H1 (cell line): ENCODE measurements at regions not wholly inside any gene's neighbourhood (a gene's known extent, or its start where the extent isn't known, plus 50 kb on each side); places are given as distances from the start of the nearest gene placed in this dataset.

Experiments used
- CTCF ChIA-PET: fragments of 300-600 bp; sonication (Branson Sonifier 250); formaldehyde crosslinking; loops from one replicate; lab custom pipeline; 2021; ENCODE audit not compliant: partially characterized antibody; lab: Charles Lee
- POLR2A ChIA-PET: fragments of 300-600 bp; sonication (Branson Sonifier 250); formaldehyde crosslinking; loops from one replicate; lab custom pipeline; 2021; ENCODE audit warnings: inconsistent platforms; ENCODE audit not compliant: partially characterized antibody; lab: Charles Lee
- DNase-seq, 2 experiments: peaks; one replicate each; pipeline versions ENCODE4 v3.0.0 to v3.0.0-alpha.2; 2010 to 2022; ENCODE audit warnings: low spot score in 2 of 2, low read depth in 1 of 2, mixed read lengths in 1 of 2
- FAIRE-seq: peaks from 2 replicates; lab custom pipeline; 2011; peaks lifted over from hg19 to GRCh38; lab: Jason Lieb, UNC
- H2AFZ ChIP-seq: 2 replicates; pipeline ENCODE4 v1.8.1; 2012; ENCODE audit warnings: low read length, inconsistent platforms
- H2AK5ac ChIP-seq: 2 replicates; pipeline ENCODE4 v1.6.1; 2013; ENCODE audit warnings: low read depth, low read length
- H2BK120ac ChIP-seq: replicated peaks from 2 replicates; pipeline ENCODE3; 2013; ENCODE audit warnings: low read depth, low read length, inconsistent platforms
- H2BK12ac ChIP-seq: 2 replicates; pipeline ENCODE4 v1.6.1; 2013; ENCODE audit warnings: low read depth, low read length
- H2BK15ac ChIP-seq: 2 replicates; pipeline ENCODE4 v1.6.1; 2013; ENCODE audit warnings: low read length
- H2BK20ac ChIP-seq: 2 replicates; pipeline ENCODE4 v1.6.1; 2013; ENCODE audit warnings: low read length
- H2BK5ac ChIP-seq: 2 replicates; pipeline ENCODE4 v1.6.1; 2013; ENCODE audit warnings: low read depth, low read length
- H3K14ac ChIP-seq: 2 replicates; pipeline ENCODE4 v1.6.1; 2013; ENCODE audit warnings: inconsistent platforms; ENCODE audit not compliant: insufficient read length
- H3K18ac ChIP-seq: 2 replicates; pipeline ENCODE4 v1.6.1; 2013; ENCODE audit warnings: low read length; ENCODE audit errors: extremely low read depth
- H3K23ac ChIP-seq: 2 replicates; pipeline ENCODE4 v1.6.1; 2013; ENCODE audit warnings: inconsistent platforms; ENCODE audit not compliant: insufficient read length
- H3K23me2 ChIP-seq: 2 replicates; pipeline ENCODE4 v1.6.1; 2013; ENCODE audit warnings: low read depth, low read length
- H3K27ac ChIP-seq: 2 replicates; pipeline ENCODE4 v1.6.1; 2011; ENCODE audit warnings: low read depth, low read length, inconsistent platforms
- H3K27me3 ChIP-seq, 4 experiments: replicated peaks in 1 of 4; 1 replicate in 1 of 4; 2 replicates in 3 of 4; pipeline versions ENCODE4 v1.6.1 to v1.8.1; 2011 to 2013; ENCODE audit warnings: low read length in 3 of 4, mild to moderate bottlenecking in 3 of 4, inconsistent platforms in 2 of 4, mixed read lengths in 2 of 4, moderate library complexity in 1 of 4; ENCODE audit not compliant: control insufficient read depth in 3 of 4, insufficient read depth in 3 of 4; ENCODE audit errors: extremely low read depth in 1 of 4
- H3K36me3 ChIP-seq, 4 experiments: 2 replicates each; pipeline versions ENCODE4 v1.6.1 to v1.8.1; 2011 to 2013; ENCODE audit warnings: mild to moderate bottlenecking in 4 of 4, low read length in 3 of 4, moderate library complexity in 2 of 4, control low read depth in 1 of 4, inconsistent platforms in 1 of 4; ENCODE audit not compliant: insufficient read depth in 4 of 4, control insufficient read depth in 2 of 4
- H3K4ac ChIP-seq: replicated peaks from 2 replicates; pipeline ENCODE3; 2013; ENCODE audit warnings: low read length, low read depth, mixed read lengths, inconsistent platforms; ENCODE audit not compliant: insufficient read length
- H3K4me1 ChIP-seq, 4 experiments: replicated peaks in 1 of 4; 1 replicate in 1 of 4; 2 replicates in 3 of 4; pipeline versions ENCODE4 v1.6.1 to v1.8.1; 2011 to 2013; ENCODE audit warnings: low read length in 3 of 4, inconsistent platforms in 2 of 4, mixed read lengths in 1 of 4; ENCODE audit not compliant: insufficient read depth in 4 of 4, control insufficient read depth in 3 of 4
- H3K4me2 ChIP-seq, 2 experiments: 2 replicates each; pipeline versions ENCODE4 v1.6.1 to v1.8.1; 2011 to 2013; ENCODE audit warnings: low read depth in 2 of 2, low read length in 2 of 2, control low read depth in 1 of 2, inconsistent platforms in 1 of 2, mild to moderate bottlenecking in 1 of 2; ENCODE audit not compliant: insufficient read depth in 1 of 2
- H3K4me3 ChIP-seq, 4 experiments: fragments of 200-600, 300-600 bp in 1 of 4; sonication (generic), shearing (Covaris generic), sonication (Bioruptor Twin) in 1 of 4; 2 replicates each; pipeline versions ENCODE4 v1.5.1 to v1.8.1; 2011 to 2016; ENCODE audit warnings: low read length in 4 of 4, low read depth in 3 of 4, control low read depth in 2 of 4, inconsistent platforms in 2 of 4, mild to moderate bottlenecking in 2 of 4, mixed read lengths in 1 of 4, moderate library complexity in 1 of 4; ENCODE audit not compliant: insufficient read depth in 2 of 4; ENCODE audit errors: extremely low read depth in 1 of 4
- H3K56ac ChIP-seq: replicated peaks from 2 replicates; pipeline ENCODE3; 2013; ENCODE audit warnings: low read depth, mild to moderate bottlenecking, mixed read lengths, low read length, inconsistent platforms; ENCODE audit not compliant: insufficient read length
- H3K79me1 ChIP-seq: 2 replicates; pipeline ENCODE4 v1.6.1; 2013; ENCODE audit warnings: low read depth, low read length, control low read depth
- H3K79me2 ChIP-seq, 2 experiments: 2 replicates each; pipeline versions ENCODE4 v1.6.1 to v1.8.1; 2012 to 2013; ENCODE audit warnings: low read length in 2 of 2, mild to moderate bottlenecking in 2 of 2, inconsistent platforms in 1 of 2; ENCODE audit not compliant: insufficient read depth in 2 of 2, control insufficient read depth in 1 of 2
- H3K9ac ChIP-seq, 4 experiments: replicated peaks in 1 of 4; 1 replicate in 1 of 4; 2 replicates in 3 of 4; pipeline versions ENCODE4 v1.6.1 to v1.8.1; 2011 to 2013; ENCODE audit warnings: low read depth in 3 of 4, low read length in 3 of 4, control low read depth in 2 of 4, mild to moderate bottlenecking in 2 of 4, moderate library complexity in 2 of 4, inconsistent platforms in 1 of 4; ENCODE audit errors: extremely low read depth in 1 of 4
- H3K9me3 ChIP-seq, 2 experiments: 2 replicates each; pipeline versions ENCODE4 v1.6.1 to v1.8.1; 2012 to 2013; ENCODE audit warnings: mild to moderate bottlenecking in 2 of 2, moderate library complexity in 2 of 2, control low read depth in 1 of 2, inconsistent platforms in 1 of 2, low read depth in 1 of 2, low read length in 1 of 2, mixed read lengths in 1 of 2; ENCODE audit not compliant: insufficient read depth in 2 of 2
- H4K20me1 ChIP-seq, 2 experiments: replicated peaks in 1 of 2; 2 replicates each; pipeline versions ENCODE3 to v1.8.1; 2011 to 2013; ENCODE audit warnings: inconsistent platforms in 2 of 2, low read length in 2 of 2, mild to moderate bottlenecking in 1 of 2; ENCODE audit not compliant: insufficient read depth in 2 of 2, control insufficient read depth in 1 of 2
- H4K5ac ChIP-seq: 2 replicates; pipeline ENCODE4 v1.6.1; 2013; ENCODE audit warnings: low read length, low read depth, mixed read lengths, inconsistent platforms; ENCODE audit not compliant: insufficient read length
- H4K8ac ChIP-seq: 2 replicates; pipeline ENCODE4 v1.8.0; 2013; ENCODE audit warnings: mild to moderate bottlenecking, moderate library complexity, low read length, inconsistent platforms; ENCODE audit not compliant: insufficient read depth; ENCODE audit errors: extremely low read depth
- H4K91ac ChIP-seq: replicated peaks from 2 replicates; pipeline ENCODE3; 2013; ENCODE audit warnings: low read length, mixed read lengths, inconsistent platforms; ENCODE audit not compliant: insufficient read length
- ATF3 ChIP-seq: IDR thresholded peaks from 2 replicates; pipeline ENCODE4 v1.6.1; 2011; ENCODE audit warnings: low read depth, mild to moderate bottlenecking, low read length; ENCODE audit not compliant: insufficient read depth
- BACH1 ChIP-seq: IDR thresholded peaks from 2 replicates; pipeline ENCODE4 v1.6.1; 2012; ENCODE audit warnings: low read length, improper control_type of control experiment
- CREB1 ChIP-seq: IDR thresholded peaks from 2 replicates; pipeline ENCODE4 v1.6.1; 2012; ENCODE audit warnings: inconsistent platforms
- EGR1 ChIP-seq: IDR thresholded peaks from 2 replicates; pipeline ENCODE4 v1.6.1; 2011; ENCODE audit warnings: low read depth, low read length, borderline replicate concordance
- EP300 ChIP-seq, 2 experiments: IDR thresholded peaks; 1 replicate in 1 of 2; 2 replicates in 1 of 2; pipeline ENCODE4 v1.6.1; 2011 to 2012; ENCODE audit warnings: low read depth in 2 of 2, low read length in 2 of 2, mild to moderate bottlenecking in 2 of 2, borderline replicate concordance in 1 of 2, inconsistent platforms in 1 of 2, moderate library complexity in 1 of 2
- JUND ChIP-seq: IDR thresholded peaks from 2 replicates; pipeline ENCODE4 v1.6.1; 2011; ENCODE audit warnings: mild to moderate bottlenecking, improper control_type of control experiment, low read length
- MAFK ChIP-seq: IDR thresholded peaks from 2 replicates; pipeline ENCODE4 v1.6.1; 2012; ENCODE audit warnings: low read depth, mild to moderate bottlenecking, improper control_type of control experiment, low read length
- SIRT6 ChIP-seq: IDR thresholded peaks from one replicate; pipeline ENCODE4 v1.7.1; 2012; ENCODE audit warnings: low read length, inconsistent platforms
- SP4 ChIP-seq: IDR thresholded peaks from 2 replicates; pipeline ENCODE4 v1.6.1; 2012; ENCODE audit warnings: low read length, inconsistent platforms
- WGBS, 2 experiments: shearing (Covaris generic) in 1 of 2; methylation state at CpG; one replicate each; pipeline versions ENCODE4 v1.1.6 to v1.1.7; 2013 to 2015; ENCODE audit warnings: low lambda C conversion rate in 2 of 2, mixed read lengths in 2 of 2, inconsistent platforms in 1 of 2, low coverage in 1 of 2, missing lambda C conversion rate in 1 of 2; ENCODE audit not compliant: insufficient replicate concordance in 2 of 2, insufficient coverage in 1 of 2, insufficient read length in 1 of 2; ENCODE audit errors: extremely low coverage in 1 of 2, missing lambda C conversion rate in 1 of 2; 5-methylcytosine and 5-hydroxymethylcytosine counted together
- TF ChIP-seq, protein P1 (sequence below): IDR thresholded peaks from 2 replicates; pipeline ENCODE4 v1.6.1; 2011; ENCODE audit warnings: low read length, improper control_type of control experiment

GRCh38 chr2:82000606-82001005 lies 1696.1 kb upstream of the LRRTM1 start:
- H2BK15ac ChIP-seq, result no peak overlapping the region
- no peak overlapping the region for H2AFZ ChIP-seq
- H4K8ac ChIP-seq, result no peak overlapping the region
- H3K23ac ChIP-seq, result no peak overlapping the region
- no peak for TF ChIP-seq SIRT6
- TF ChIP-seq JUND, result no peak
- TF ChIP-seq ATF3, result no peak
- TF ChIP-seq MAFK, result no peak
- no peak for TF ChIP-seq EGR1
- TF ChIP-seq EP300 (IDR thresholded peaks at IDR 0.05; ENCODE audit: borderline replicate concordance in 1 of 2, low read depth in 2 of 2, low read length in 2 of 2), result no peak
- no peak for TF ChIP-seq CREB1
- no peak for TF ChIP-seq SP4
- TF ChIP-seq, protein P1, sequence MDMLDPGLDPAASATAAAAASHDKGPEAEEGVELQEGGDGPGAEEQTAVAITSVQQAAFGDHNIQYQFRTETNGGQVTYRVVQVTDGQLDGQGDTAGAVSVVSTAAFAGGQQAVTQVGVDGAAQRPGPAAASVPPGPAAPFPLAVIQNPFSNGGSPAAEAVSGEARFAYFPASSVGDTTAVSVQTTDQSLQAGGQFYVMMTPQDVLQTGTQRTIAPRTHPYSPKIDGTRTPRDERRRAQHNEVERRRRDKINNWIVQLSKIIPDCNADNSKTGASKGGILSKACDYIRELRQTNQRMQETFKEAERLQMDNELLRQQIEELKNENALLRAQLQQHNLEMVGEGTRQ, result no peak
- TF ChIP-seq BACH1, result no peak
- H3K9ac ChIP-seq, result no peak overlapping the region
- H3K18ac ChIP-seq, result no peak overlapping the region
- no peak overlapping the region for H2BK120ac ChIP-seq
- no peak overlapping the region for H3K4me3 ChIP-seq
- no peaks in the 10 kb centered on the region for H3K79me1 ChIP-seq
- H3K27ac ChIP-seq, result no peak overlapping the region
- H2BK5ac ChIP-seq, result no peak overlapping the region
- no peak for FAIRE-seq
- H2BK12ac ChIP-seq, result no peak overlapping the region
- no peaks in the 10 kb centered on the region for H3K9me3 ChIP-seq
- ChIA-PET POLR2A (no interaction called here), CTCF (no interaction called here)
- peaks cover 0 to 10% (median 6%) of the 10 kb centered on the region in 4 experiments; a peak in 5 of 7 replicates for H3K4me1 ChIP-seq
- H3K4ac ChIP-seq, result no peak overlapping the region
- no peak overlapping the region for H3K14ac ChIP-seq
- no peaks in the 10 kb centered on the region for H3K23me2 ChIP-seq
- WGBS, 2 experiments, result 85% methylated on average over 2 of the region's 2 CpGs; no CpG with 5 or more reads in 1 of the 2 experiments
- H4K91ac ChIP-seq, result no peak overlapping the region
- H2AK5ac ChIP-seq, result no peak overlapping the region
- no peaks in the 10 kb centered on the region for H3K27me3 ChIP-seq
- H4K5ac ChIP-seq, result peak overlapping the region; percentile 21
- no peak overlapping the region for H3K4me2 ChIP-seq
- no peak for DNase-seq
- no peak overlapping the region for H3K56ac ChIP-seq
- H3K36me3 ChIP-seq, result no peaks in the 10 kb centered on the region
- no peak overlapping the region for H2BK20ac ChIP-seq
- H4K20me1 ChIP-seq, result no peaks in the 10 kb centered on the region
- no peaks in the 10 kb centered on the region for H3K79me2 ChIP-seq
